ENCODE measurements at regions not wholly inside any gene's neighbourhood (a gene's known extent, or its start where the extent isn't known, plus 50 kb on each side); places are given as distances from the start of the nearest gene placed in this dataset.
"Not testable (repeated sequence)": the region's sequence is repeated elsewhere in the genome, so short reads cannot be mapped to it uniquely, and the experiment has no call there.

DNA sequence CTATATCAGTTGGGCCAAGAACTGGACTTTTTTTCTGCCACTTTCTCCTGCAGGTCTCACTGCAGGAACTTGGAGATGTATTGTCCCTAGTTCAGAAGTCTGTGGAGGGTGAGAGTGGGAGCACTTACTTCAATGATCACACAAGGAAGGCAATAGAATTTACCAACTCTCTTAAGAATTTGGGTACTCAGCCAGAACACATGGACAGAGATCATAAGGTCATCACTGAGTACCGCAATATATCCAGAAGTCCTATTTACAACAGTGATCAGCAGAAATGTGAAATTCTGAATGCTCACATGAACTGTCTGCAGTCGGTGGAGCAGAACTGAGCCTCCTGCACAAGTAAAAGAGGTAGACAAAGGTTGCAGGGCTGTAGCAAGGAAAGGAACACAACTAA lies 101.0 kb downstream of the FAM114A2 start:
- no peaks in the 10 kb centered on the region for H3K4me1 ChIP-seq (ENCODE audit: control insufficient read depth in 1 of 2, insufficient read depth in 2 of 2, low read length in 2 of 2)
- CTCF ChIA-PET, result no interaction called here
- no peaks in the 10 kb centered on the region for H3K79me2 ChIP-seq (ENCODE audit: insufficient read depth, low read length)
- H3K36me3 ChIP-seq (ENCODE audit: control insufficient read depth in 1 of 2, insufficient read depth in 2 of 2, low read length in 2 of 2), result no peaks in the 10 kb centered on the region
- no peaks in the 10 kb centered on the region for H4K20me1 ChIP-seq (ENCODE audit: insufficient read depth)
- no peak for DNase-seq (ENCODE audit: low read depth, low spot score)
- TF ChIP-seq FOSL1 (IDR thresholded peaks at IDR 0.05; ENCODE audit: low read depth) (no peak), EGR1 (IDR thresholded peaks at IDR 0.05; ENCODE audit: low read depth) (no peak), JUND (IDR thresholded peaks at IDR 0.05) (no peak), EZH2phosphoT487 (IDR thresholded peaks at IDR 0.05; ENCODE audit: borderline replicate concordance) (no peak), CBX3 (IDR thresholded peaks at IDR 0.05; ENCODE audit: low read depth) (no peak), ELF1 (IDR thresholded peaks at IDR 0.05; ENCODE audit: borderline replicate concordance, low read depth) (no peak), YY1 (IDR thresholded peaks at IDR 0.05; ENCODE audit: extremely low read depth, insufficient replicate concordance, low read depth, low read length) (no peak)
- TF ChIP-seq, protein P1, sequence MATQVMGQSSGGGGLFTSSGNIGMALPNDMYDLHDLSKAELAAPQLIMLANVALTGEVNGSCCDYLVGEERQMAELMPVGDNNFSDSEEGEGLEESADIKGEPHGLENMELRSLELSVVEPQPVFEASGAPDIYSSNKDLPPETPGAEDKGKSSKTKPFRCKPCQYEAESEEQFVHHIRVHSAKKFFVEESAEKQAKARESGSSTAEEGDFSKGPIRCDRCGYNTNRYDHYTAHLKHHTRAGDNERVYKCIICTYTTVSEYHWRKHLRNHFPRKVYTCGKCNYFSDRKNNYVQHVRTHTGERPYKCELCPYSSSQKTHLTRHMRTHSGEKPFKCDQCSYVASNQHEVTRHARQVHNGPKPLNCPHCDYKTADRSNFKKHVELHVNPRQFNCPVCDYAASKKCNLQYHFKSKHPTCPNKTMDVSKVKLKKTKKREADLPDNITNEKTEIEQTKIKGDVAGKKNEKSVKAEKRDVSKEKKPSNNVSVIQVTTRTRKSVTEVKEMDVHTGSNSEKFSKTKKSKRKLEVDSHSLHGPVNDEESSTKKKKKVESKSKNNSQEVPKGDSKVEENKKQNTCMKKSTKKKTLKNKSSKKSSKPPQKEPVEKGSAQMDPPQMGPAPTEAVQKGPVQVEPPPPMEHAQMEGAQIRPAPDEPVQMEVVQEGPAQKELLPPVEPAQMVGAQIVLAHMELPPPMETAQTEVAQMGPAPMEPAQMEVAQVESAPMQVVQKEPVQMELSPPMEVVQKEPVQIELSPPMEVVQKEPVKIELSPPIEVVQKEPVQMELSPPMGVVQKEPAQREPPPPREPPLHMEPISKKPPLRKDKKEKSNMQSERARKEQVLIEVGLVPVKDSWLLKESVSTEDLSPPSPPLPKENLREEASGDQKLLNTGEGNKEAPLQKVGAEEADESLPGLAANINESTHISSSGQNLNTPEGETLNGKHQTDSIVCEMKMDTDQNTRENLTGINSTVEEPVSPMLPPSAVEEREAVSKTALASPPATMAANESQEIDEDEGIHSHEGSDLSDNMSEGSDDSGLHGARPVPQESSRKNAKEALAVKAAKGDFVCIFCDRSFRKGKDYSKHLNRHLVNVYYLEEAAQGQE (IDR thresholded peaks at IDR 0.05; ENCODE audit: low read depth), result no peak
- TF ChIP-seq, protein P2, sequence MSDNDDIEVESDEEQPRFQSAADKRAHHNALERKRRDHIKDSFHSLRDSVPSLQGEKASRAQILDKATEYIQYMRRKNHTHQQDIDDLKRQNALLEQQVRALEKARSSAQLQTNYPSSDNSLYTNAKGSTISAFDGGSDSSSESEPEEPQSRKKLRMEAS (IDR thresholded peaks at IDR 0.05), result no peak
- H2AFZ ChIP-seq (ENCODE audit: low read depth, low read length, poor library complexity, severe bottlenecking), result no peak overlapping the region
- H3K4me3 ChIP-seq (replicated peaks in 1 of 2; ENCODE audit: low read depth in 1 of 2, low read length in 2 of 2), result no peak overlapping the region
- BruUV-seq (replicated peaks), result no TSS peak
- H3K9ac ChIP-seq (ENCODE audit: low read length), result no peak overlapping the region
- H3K27me3 ChIP-seq (ENCODE audit: insufficient read depth, low read length), result no peaks in the 10 kb centered on the region
- H3K9me3 ChIP-seq (ENCODE audit: control insufficient read depth in 1 of 2, insufficient read depth in 1 of 2, low read depth in 1 of 2, low read length in 2 of 2), result no peaks in the 10 kb centered on the region; a peak in 1 of 4 replicates
- RAD21 ChIA-PET (ENCODE audit: low non-redundant PET in 1 of 2, low total read pairs in 2 of 2, uncharacterized antibody in 2 of 2, unreplicated experiment in 2 of 2), result no interaction called here
- H3K9me2 ChIP-seq (ENCODE audit: insufficient read depth), result no peaks in the 10 kb centered on the region
- no peak for ATAC-seq
- H3K4me2 ChIP-seq (ENCODE audit: low read length), result no peak overlapping the region
- POLR2A ChIA-PET, result no interaction called here
- H3K27ac ChIP-seq (ENCODE audit: low read depth, low read length), result no peak overlapping the region
- intact Hi-C loops (cut with micrococcal nuclease), result no loop called here

DNA sequence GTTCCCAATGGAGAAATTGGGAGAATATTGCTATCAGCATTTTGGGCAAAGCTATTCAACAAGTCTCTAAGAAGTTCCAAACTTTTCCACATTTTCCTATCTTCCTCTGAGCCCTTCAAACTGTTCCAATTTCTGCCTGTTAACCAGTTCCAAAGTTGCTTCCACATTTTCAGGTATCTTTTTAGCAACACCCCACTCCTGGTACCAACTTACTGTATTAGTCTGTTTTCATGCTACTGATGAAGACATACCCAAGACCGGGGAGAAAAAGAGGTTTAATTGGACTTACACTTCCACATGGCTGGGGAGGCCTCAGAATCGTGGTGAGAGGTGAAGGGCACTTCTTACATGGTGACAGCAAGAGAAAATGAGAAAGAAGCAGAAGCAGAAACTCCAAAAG lies 103.6 kb downstream of the FAM114A2 start:
- POLR2A ChIA-PET; H3K9me3 ChIP-seq (ENCODE audit: control insufficient read depth in 1 of 2, insufficient read depth in 1 of 2, low read depth in 1 of 2, low read length in 2 of 2); H3K36me3 ChIP-seq (ENCODE audit: control insufficient read depth in 1 of 2, insufficient read depth in 2 of 2, low read length in 2 of 2); H3K27me3 ChIP-seq (ENCODE audit: insufficient read depth, low read length); H3K9me2 ChIP-seq (ENCODE audit: insufficient read depth); RAD21 ChIA-PET (ENCODE audit: low non-redundant PET in 1 of 2, low total read pairs in 2 of 2, uncharacterized antibody in 2 of 2, unreplicated experiment in 2 of 2); H3K4me2 ChIP-seq (ENCODE audit: low read length); H3K4me1 ChIP-seq (ENCODE audit: control insufficient read depth in 1 of 2, insufficient read depth in 2 of 2, low read length in 2 of 2); H2AFZ ChIP-seq (ENCODE audit: low read depth, low read length, poor library complexity, severe bottlenecking); H3K9ac ChIP-seq (ENCODE audit: low read length); ATAC-seq; H3K4me3 ChIP-seq (replicated peaks in 1 of 2; ENCODE audit: low read depth in 1 of 2, low read length in 2 of 2); intact Hi-C loops (cut with micrococcal nuclease); CTCF ChIA-PET; H3K79me2 ChIP-seq (ENCODE audit: insufficient read depth, low read length); H4K20me1 ChIP-seq (ENCODE audit: insufficient read depth); DNase-seq (ENCODE audit: low read depth, low spot score); BruUV-seq (replicated peaks); H3K27ac ChIP-seq (ENCODE audit: low read depth, low read length): not testable (repeated sequence)

All from HCT116 (cell line).